Stomach smooth muscle (tissue), 2 donors: ENCODE measurements at regions not wholly inside any gene's neighbourhood (a gene's known extent, or its start where the extent isn't known, plus 50 kb on each side); places are given as distances from the start of the nearest gene placed in this dataset.
A peak's percentile ranks its signal among the peaks of the same experiment; 100 is the strongest.

Experiments used
- H3K27ac ChIP-seq: one replicate; pipeline ENCODE4 v1.7.0; 2013; ENCODE audit warnings: mild to moderate bottlenecking, low read length, inconsistent platforms
- H3K27me3 ChIP-seq, 2 donors: one replicate each; pipeline ENCODE4 v1.7.0; 2013; ENCODE audit warnings: low read length in 2 of 2; ENCODE audit not compliant: insufficient read depth in 2 of 2, control insufficient read depth in 1 of 2
- H3K36me3 ChIP-seq, 2 donors: one replicate each; pipeline ENCODE4 v1.7.0; 2013; ENCODE audit warnings: low read length in 2 of 2; ENCODE audit not compliant: control insufficient read depth in 2 of 2, insufficient read depth in 2 of 2
- H3K4me1 ChIP-seq: one replicate; pipeline ENCODE4 v1.7.0; 2013; ENCODE audit warnings: low read length; ENCODE audit not compliant: control insufficient read depth, insufficient read depth
- H3K4me3 ChIP-seq, 2 donors: one replicate each; pipeline ENCODE4 v1.7.0; 2013; ENCODE audit warnings: low read length in 2 of 2
- H3K9ac ChIP-seq, 2 donors: one replicate each; pipeline ENCODE4 v1.7.0; 2013; ENCODE audit warnings: low read length in 2 of 2, mild to moderate bottlenecking in 1 of 2
- H3K9me3 ChIP-seq, 2 donors: one replicate each; pipeline ENCODE4 v1.7.0; 2013; ENCODE audit warnings: low read length in 2 of 2; ENCODE audit not compliant: control insufficient read depth in 2 of 2
- donor health status: healthy.
- donor health status: Pancreatic carcinoma.

DNA sequence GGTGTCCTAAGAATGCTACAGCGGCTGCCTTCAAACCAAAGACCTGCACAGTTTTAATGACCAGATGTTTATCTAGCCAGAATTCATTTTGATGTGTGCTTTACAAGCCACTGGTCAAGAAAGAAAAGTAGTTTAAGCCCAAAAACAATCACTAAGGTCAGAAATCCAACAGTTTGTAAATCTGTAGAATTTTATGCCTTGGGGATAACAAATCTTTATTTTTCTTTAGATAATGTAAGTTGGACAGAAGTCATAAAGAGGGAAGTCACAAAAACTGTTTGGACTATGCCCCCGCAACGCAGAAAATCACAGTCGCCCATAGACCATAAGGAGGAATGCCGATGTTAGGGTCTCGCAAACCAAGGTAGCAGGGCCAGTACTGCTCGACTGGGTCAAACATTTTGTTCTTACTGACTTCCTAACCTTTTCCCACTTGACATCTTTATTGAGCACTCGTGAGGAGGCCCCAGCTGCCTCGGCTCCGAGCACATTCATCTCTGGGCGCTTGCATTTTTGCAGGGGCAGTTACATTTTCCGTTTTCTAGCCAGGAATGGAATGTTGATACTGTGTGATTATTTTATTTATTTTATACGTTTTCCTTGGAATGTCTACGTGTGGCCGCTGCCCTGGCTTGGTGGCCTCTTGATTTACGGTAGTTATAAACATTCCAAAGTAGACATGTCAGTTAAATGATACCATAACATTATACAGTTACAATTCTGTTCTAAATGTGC lies 56.7 kb upstream of the APCDD1L start:
- peak overlapping the region; percentile 41 for H3K27ac ChIP-seq
- no peaks in the 10 kb centered on the region for H3K27me3 ChIP-seq
- H3K4me3 ChIP-seq = peak overlapping the region in 1 of 2 donors; percentile 44

DNA sequence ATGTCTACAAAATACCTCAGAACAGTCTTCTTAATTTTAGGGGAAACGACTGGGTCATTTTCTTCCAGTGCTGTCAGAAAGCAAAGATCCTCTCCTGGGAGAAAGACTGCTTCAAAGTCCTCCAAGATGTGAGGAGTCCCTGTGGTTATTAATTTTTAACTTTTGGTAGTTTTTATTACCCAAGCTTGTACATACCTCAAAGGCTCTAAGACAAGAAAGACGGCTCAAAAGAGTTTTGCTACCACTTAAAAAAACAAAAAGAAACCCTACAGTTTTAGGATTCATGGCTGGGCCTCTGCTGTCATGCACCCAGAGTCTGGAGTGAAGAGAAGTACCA lies 56.1 kb upstream of the APCDD1L start:
- Histone ChIP-seq H3K9me3 (no peaks in the 10 kb centered on the region), H3K9ac (no peak overlapping the region), H3K27me3 (no peaks in the 10 kb centered on the region), H3K4me3 (no peak overlapping the region), H3K27ac (peak overlapping the region; percentile 41), H3K4me1 (peaks cover 31% of the 10 kb centered on the region), H3K36me3 (no peaks in the 10 kb centered on the region)

More for the DNA sequence above, 56.7 kb upstream of the APCDD1L start:
- Histone ChIP-seq H3K36me3 (no peaks in the 10 kb centered on the region), H3K9me3 (no peaks in the 10 kb centered on the region), H3K9ac (no peak overlapping the region), H3K4me1 (peaks cover 31% of the 10 kb centered on the region)

DNA sequence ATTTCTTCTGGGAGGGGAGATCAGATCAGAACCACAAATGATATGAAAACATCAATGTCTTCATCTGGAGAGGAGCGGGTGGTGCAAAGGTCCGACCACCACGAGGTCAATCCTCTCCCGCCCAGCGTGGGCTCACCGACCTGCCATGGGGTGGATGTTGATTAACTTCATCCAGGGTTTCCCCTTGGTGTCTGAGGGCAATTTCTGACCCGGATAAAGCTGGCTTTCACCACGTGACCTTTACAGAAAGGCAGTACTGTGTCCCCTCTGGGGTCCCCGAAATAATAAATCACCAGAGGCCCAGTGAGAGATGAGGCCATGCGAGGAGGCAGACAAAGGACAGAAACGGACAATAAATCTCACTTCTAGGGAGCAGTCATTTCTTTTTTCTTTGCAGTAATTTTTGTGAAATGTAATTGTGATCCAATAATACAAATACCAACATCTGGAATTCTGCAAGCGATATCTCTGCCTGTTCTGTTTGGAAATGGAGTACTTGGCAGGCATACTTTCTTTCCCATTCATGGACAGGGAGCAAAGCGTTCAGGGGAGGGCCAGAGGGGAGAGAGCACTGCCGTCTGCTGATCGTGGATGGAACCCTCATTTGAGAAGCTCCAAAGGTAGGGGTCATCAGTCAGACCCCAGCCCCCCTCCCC lies 55.1 kb upstream of the APCDD1L start:
- Histone ChIP-seq H3K9ac (no peak overlapping the region), H3K9me3 (no peaks in the 10 kb centered on the region), H3K4me1 (peaks cover 31% of the 10 kb centered on the region), H3K27me3 (no peaks in the 10 kb centered on the region), H3K4me3 (no peak overlapping the region), H3K27ac (peak overlapping the region; percentile 41), H3K36me3 (no peaks in the 10 kb centered on the region)

DNA sequence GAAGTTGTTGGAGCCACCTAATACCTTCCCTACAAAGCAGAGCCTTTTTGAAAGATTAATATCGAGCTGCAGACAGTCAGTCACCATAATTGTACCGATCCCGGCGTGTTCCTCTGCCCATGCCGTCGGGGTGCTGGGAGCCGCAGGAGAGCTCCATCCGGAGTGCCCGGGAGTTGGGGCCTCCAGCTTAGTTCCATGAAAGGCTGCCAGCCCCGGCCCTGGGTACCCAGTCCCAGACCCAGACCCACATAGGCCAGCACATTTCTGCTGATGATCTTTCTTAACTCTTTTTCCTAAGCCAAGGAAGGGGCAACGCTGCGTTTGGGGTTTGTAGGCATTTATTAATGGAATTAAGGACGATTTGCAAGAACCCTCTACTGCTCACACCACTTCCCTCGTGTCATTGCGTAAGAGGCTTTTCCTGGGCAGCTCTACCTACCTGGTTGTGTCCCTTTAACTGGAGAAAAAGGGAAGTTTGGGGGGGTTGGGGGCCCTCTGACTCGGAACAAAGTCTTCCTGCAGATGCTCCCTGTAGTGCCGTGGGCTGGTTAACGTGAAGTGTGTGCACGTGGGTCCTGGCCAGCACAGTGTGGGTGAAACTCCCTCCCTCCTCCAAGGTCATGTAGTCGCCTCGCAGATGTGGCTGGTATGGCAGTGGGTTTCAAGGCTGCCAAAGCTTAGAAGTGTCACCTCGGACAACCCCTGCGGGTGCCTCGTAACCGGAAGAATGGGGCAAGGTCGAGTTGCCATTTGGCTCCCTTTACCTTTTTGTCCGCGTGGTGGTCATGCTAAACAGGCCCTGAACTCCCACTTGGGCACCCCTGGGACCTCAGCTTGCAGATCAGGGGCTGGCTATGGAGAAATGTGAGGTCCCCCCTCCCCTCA lies 54.3 kb upstream of the APCDD1L start:
- H3K4me3 ChIP-seq = no peak overlapping the region
- no peaks in the 10 kb centered on the region for H3K9me3 ChIP-seq
- H3K27ac ChIP-seq = peak overlapping the region; percentile 41
- H3K36me3 ChIP-seq = no peaks in the 10 kb centered on the region
- peaks cover 31% of the 10 kb centered on the region for H3K4me1 ChIP-seq
- no peaks in the 10 kb centered on the region for H3K27me3 ChIP-seq
- H3K9ac ChIP-seq = no peak overlapping the region

DNA sequence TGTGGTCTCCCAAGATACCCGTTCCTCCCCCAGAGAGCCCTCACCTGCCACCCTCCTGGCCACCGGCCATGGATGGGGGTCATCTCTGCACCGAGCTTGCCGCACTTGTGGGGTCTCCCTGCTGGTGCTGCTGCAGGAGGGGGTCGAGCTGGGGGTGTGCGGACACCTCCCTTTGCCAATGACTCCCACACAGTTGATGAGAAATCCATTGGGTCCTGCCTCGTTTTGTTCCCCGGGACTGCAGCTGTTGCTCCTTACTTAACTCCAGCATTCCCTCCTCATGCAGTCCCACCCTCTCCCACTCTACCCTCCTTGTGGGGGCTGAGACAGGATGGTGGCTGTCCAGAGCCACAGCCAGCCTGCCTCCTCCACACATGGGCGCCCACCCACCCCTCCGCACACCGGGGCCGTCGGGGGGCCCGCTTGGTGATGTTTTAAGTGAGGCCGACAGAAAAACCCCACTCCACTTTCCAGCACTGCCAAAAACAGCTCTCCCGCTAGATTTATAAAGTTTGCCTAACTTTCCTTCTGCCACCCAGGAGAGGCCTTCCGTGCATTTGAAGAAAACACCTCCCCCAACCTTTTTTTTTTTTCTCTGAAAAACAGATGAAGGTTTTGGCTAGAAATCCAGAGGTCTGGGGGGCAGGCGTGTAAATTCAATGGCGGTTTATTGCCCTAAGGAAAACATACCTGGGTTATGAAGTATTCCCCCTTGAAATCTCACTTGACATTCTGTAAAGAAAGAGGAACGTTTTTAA lies 53.5 kb upstream of the APCDD1L start:
- Histone ChIP-seq H3K27me3 (no peaks in the 10 kb centered on the region), H3K4me1 (peaks cover 31% of the 10 kb centered on the region), H3K36me3 (no peaks in the 10 kb centered on the region), H3K9ac (no peak overlapping the region), H3K9me3 (no peaks in the 10 kb centered on the region), H3K27ac (no peak overlapping the region), H3K4me3 (no peak overlapping the region)

DNA sequence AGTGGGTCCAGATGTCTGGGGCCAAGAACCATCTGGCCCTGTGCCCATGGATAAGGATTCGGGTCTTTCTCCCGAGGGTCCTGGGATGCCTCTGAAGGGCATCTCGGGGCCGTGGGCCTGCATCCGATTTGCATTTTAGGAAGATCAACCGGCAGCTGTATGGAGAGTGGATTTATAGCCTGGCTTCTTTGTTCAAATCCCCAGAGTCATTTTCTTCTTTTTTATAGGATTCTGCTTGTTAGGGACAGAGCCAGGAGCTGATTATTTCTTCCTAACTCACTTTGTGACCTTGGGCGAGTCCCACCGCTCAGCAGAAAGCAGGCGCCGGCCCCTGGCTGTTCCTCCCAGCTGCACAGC lies 52.9 kb upstream of the APCDD1L start:
- Histone ChIP-seq H3K27me3 (no peaks in the 10 kb centered on the region), H3K36me3 (no peaks in the 10 kb centered on the region), H3K9me3 (no peaks in the 10 kb centered on the region), H3K4me1 (peaks cover 31% of the 10 kb centered on the region), H3K27ac (no peak overlapping the region), H3K4me3 (no peak overlapping the region), H3K9ac (no peak overlapping the region)

DNA sequence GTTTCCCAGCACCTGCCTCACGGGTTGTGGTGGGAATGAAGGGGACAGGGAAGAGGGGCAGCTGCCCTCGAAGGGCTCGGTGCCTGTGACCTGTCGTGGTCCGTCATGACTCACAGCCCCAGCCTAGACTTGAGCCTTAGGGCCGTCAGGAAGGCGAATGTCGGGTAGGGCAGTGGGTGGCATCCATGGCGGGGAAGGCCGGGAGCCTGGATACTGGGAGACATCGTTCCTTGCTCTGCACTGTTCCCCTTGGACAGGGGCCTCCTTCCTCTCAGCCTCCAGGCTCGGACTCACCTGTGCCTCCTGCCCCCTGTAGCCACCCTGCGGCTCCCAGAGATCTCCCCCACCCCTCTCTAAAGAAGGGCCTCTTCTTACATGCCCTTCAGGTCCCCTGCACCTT lies 52.2 kb upstream of the APCDD1L start:
- H3K27ac ChIP-seq = no peak overlapping the region
- no peaks in the 10 kb centered on the region for H3K9me3 ChIP-seq
- H3K9ac ChIP-seq = no peak overlapping the region

DNA sequence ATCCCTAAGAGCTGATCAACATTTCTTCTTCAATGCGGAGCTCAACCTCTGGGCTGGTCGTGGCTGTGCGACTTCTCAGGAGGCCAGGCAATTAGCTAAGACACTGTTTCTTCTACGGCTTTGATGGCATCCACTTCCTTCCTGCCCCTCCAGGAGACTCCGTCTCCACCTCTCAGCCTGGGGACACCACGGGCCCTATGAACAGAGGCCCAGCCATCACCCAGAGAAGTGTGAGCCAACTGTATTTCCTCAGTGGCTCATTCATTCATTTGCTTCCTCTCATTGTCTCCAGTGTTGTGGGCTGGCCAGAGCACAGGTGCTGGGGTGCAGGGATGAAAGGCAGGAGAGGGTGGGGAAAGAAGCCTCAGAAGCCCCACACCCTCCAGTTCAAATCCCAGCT lies 51.8 kb upstream of the APCDD1L start:
- no peak overlapping the region for H3K4me3 ChIP-seq
- H3K27me3 ChIP-seq = no peaks in the 10 kb centered on the region
- no peak overlapping the region for H3K27ac ChIP-seq
- H3K4me1 ChIP-seq = peaks cover 27% of the 10 kb centered on the region
- H3K9ac ChIP-seq = no peak overlapping the region
- H3K36me3 ChIP-seq = no peaks in the 10 kb centered on the region
- H3K9me3 ChIP-seq = no peaks in the 10 kb centered on the region

More for the DNA sequence above, 52.2 kb upstream of the APCDD1L start:
- H3K4me1 ChIP-seq = peaks cover 31% of the 10 kb centered on the region
- no peaks in the 10 kb centered on the region for H3K36me3 ChIP-seq
- no peak overlapping the region for H3K4me3 ChIP-seq
- no peaks in the 10 kb centered on the region for H3K27me3 ChIP-seq

DNA sequence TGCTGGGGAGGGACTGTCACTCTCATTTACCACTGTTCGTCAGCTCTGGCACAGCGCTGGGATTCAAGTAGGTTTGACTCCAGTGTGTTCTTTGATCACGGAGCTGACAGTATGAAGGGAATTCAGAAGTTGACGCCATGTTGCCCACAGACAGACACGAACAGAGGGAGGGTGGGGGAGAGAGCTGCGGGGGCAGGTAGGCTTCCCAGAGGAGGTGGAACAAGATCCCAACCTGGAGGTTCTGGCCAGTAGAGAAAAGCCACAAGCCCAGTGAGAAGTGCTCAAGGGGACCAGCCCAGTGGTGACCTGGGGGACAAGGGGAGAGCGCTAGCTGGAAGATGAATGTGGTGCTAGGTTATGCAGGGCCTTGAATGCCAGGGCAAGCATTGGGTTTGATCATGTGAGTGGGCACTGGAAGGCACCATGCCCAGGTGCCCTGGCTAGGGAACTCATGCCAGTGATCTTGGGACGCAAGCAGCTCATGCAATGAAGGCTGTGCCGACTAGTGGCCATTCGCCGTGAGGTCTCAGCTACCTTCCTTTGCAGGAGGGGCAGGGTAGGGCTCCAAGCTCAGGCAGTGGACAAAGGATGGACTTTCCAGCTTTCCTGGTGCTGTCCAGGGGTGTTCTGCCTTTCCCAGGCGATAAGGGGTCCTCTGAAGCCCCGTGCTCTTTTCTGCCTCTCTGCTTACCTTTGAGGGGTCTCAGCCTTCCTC lies 50.4 kb upstream of the APCDD1L start:
- no peaks in the 10 kb centered on the region for H3K36me3 ChIP-seq
- no peak overlapping the region for H3K4me3 ChIP-seq
- no peak overlapping the region for H3K27ac ChIP-seq
- no peak overlapping the region for H3K9ac ChIP-seq
- H3K4me1 ChIP-seq = peaks cover 14% of the 10 kb centered on the region
- no peaks in the 10 kb centered on the region for H3K9me3 ChIP-seq
- H3K27me3 ChIP-seq = no peaks in the 10 kb centered on the region
